ENCODE measurements at regions not wholly inside any gene's neighbourhood (a gene's known extent, or its start where the extent isn't known, plus 50 kb on each side); places are given as distances from the start of the nearest gene placed in this dataset.

GRCh38 chr9:87083986-87084385 is 136.7 kb upstream of the GAS1 start:
- H3K27me3 ChIP-seq (ENCODE audit: control insufficient read depth, insufficient read depth, low read length) = no peaks in the 10 kb centered on the region
- no peak for FAIRE-seq
- no peak for DNase-seq (ENCODE audit: low read depth)
- TF ChIP-seq CTCF (IDR thresholded peaks at IDR 0.05; ENCODE audit: insufficient read depth, low read length, severe bottlenecking) = no peak
- no peaks in the 10 kb centered on the region for H3K36me3 ChIP-seq (ENCODE audit: control insufficient read depth, insufficient read depth, low read length)
- H3K4me3 ChIP-seq (ENCODE audit: low read depth, low read length) = no peak overlapping the region

GRCh38 chr9:87084407-87084806 is 137.1 kb upstream of the GAS1 start:
- FAIRE-seq = no peak
- DNase-seq (ENCODE audit: low read depth) = no peak
- Histone ChIP-seq H3K36me3 (ENCODE audit: control insufficient read depth, insufficient read depth, low read length) (no peaks in the 10 kb centered on the region), H3K4me3 (ENCODE audit: low read depth, low read length) (no peak overlapping the region), H3K27me3 (ENCODE audit: control insufficient read depth, insufficient read depth, low read length) (no peaks in the 10 kb centered on the region)
- no peak for TF ChIP-seq CTCF (IDR thresholded peaks at IDR 0.05; ENCODE audit: insufficient read depth, low read length, severe bottlenecking)

GRCh38 chr9:87085073-87085472 is 137.8 kb upstream of the GAS1 start:
- no peak for TF ChIP-seq CTCF (IDR thresholded peaks at IDR 0.05; ENCODE audit: insufficient read depth, low read length, severe bottlenecking)
- H3K36me3 ChIP-seq (ENCODE audit: control insufficient read depth, insufficient read depth, low read length) = no peaks in the 10 kb centered on the region
- H3K27me3 ChIP-seq (ENCODE audit: control insufficient read depth, insufficient read depth, low read length) = no peaks in the 10 kb centered on the region
- no peak overlapping the region for H3K4me3 ChIP-seq (ENCODE audit: low read depth, low read length)
- FAIRE-seq (no peak), DNase-seq (ENCODE audit: low read depth) (no peak)

- FAIRE-seq (no peak), DNase-seq (ENCODE audit: low read depth) (no peak)
- no peak overlapping the region for H3K4me3 ChIP-seq (ENCODE audit: low read depth, low read length)
- H3K36me3 ChIP-seq (ENCODE audit: control insufficient read depth, insufficient read depth, low read length) = no peaks in the 10 kb centered on the region
- no peaks in the 10 kb centered on the region for H3K27me3 ChIP-seq (ENCODE audit: control insufficient read depth, insufficient read depth, low read length)
- no peak for TF ChIP-seq CTCF (IDR thresholded peaks at IDR 0.05; ENCODE audit: insufficient read depth, low read length, severe bottlenecking)
These were observed 138.2 kb upstream of the GAS1 start for GRCh38 chr9:87085521-87085920.

GRCh38 chr9:87086221-87086818 is 139.0 kb upstream of the GAS1 start:
- no peak for FAIRE-seq
- Histone ChIP-seq H3K27me3 (ENCODE audit: control insufficient read depth, insufficient read depth, low read length) (no peaks in the 10 kb centered on the region), H3K4me3 (ENCODE audit: low read depth, low read length) (no peak overlapping the region), H3K36me3 (ENCODE audit: control insufficient read depth, insufficient read depth, low read length) (no peaks in the 10 kb centered on the region)
- no peak for DNase-seq (ENCODE audit: low read depth)
- no peak for TF ChIP-seq CTCF (IDR thresholded peaks at IDR 0.05; ENCODE audit: insufficient read depth, low read length, severe bottlenecking)

GRCh38 chr9:87087197-87087596 is 139.9 kb upstream of the GAS1 start:
- Histone ChIP-seq H3K4me3 (ENCODE audit: low read depth, low read length) (no peak overlapping the region), H3K36me3 (ENCODE audit: control insufficient read depth, insufficient read depth, low read length) (no peaks in the 10 kb centered on the region), H3K27me3 (ENCODE audit: control insufficient read depth, insufficient read depth, low read length) (no peaks in the 10 kb centered on the region)
- TF ChIP-seq CTCF (IDR thresholded peaks at IDR 0.05; ENCODE audit: insufficient read depth, low read length, severe bottlenecking) = no peak
- DNase-seq (ENCODE audit: low read depth) (no peak), FAIRE-seq (no peak)
